ENCODE measurements at regions not wholly inside any gene's neighbourhood (a gene's known extent, or its start where the extent isn't known, plus 50 kb on each side); places are given as distances from the start of the nearest gene placed in this dataset.

DNA sequence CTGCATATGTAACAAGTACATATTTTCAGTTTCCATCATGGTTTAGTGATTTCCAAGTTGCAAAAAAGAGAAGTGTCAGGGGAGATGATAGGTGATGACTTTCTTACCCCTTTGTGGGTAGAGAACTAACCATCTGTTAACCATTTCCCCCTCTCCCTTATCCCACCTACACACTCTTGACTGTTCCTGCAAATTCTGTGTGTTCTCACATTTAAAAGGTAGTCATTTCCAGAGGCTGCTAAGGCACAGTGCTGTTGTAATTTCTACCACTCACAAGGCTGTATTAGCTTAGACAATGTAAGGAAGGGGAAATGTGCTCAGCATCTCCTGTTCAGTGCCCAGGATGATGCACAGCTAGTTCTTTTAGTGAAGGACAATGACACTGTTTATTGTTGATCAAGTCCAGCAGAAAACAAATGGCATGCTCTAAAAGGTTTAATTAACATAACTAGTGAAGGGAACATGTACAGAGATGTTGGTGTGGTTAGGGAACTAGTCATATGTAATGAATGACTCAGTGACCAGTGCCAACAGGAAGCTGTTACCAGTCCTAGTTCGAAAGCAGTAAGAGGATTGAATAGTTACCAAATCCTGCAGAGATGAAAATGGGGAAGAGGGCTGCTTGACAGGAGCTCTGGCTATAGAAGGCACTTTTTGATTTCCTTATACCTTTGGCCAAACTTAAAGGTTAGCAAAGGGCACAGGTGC is 165.1 kb downstream of the PLK2 start:
- no peak for TF ChIP-seq NFRKB (IDR thresholded peaks at IDR 0.05)
- no peak for TF ChIP-seq SUZ12 (IDR thresholded peaks at IDR 0.05)
- no peak for TF ChIP-seq BHLHE40 (IDR thresholded peaks at IDR 0.05; ENCODE audit: borderline replicate concordance)
- TF ChIP-seq CTBP1 (IDR thresholded peaks at IDR 0.05; ENCODE audit: borderline replicate concordance): no peak
- TF ChIP-seq FOXA1 (IDR thresholded peaks at IDR 0.05): no peak
- no peak for TF ChIP-seq SP1 (IDR thresholded peaks at IDR 0.05)
- no peak for TF ChIP-seq L3MBTL2 (conservative IDR thresholded peaks at IDR 0.05)
- no peak for TF ChIP-seq ARNT (IDR thresholded peaks at IDR 0.05)
